ENCODE measurements at regions not wholly inside any gene's neighbourhood (a gene's known extent, or its start where the extent isn't known, plus 50 kb on each side); places are given as distances from the start of the nearest gene placed in this dataset.

DNA sequence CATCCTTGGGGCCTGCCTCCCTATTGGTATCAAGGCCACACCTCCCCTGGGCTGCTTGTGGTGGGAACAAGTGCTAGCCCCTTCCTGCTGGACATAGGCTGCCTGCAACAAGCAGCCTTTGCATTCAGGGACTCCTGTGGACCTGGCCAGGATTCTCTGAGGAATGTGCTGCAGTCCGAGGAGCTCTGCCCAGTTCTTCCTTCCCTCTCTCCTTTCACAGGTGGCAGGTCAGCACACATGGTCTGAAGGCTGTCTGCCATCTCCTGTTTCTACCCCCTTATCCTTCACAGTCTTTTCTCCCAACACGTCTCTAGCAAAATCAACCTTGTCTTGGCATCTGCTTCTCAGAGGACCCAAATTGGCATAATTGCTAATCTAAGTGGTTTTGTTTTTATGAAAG is 97.0 kb upstream of the LIPC start:
- TF ChIP-seq, protein P1, sequence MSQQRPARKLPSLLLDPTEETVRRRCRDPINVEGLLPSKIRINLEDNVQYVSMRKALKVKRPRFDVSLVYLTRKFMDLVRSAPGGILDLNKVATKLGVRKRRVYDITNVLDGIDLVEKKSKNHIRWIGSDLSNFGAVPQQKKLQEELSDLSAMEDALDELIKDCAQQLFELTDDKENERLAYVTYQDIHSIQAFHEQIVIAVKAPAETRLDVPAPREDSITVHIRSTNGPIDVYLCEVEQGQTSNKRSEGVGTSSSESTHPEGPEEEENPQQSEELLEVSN (IDR thresholded peaks at IDR 0.05; ENCODE audit: borderline replicate concordance, low read depth), result no peak
- TF ChIP-seq CEBPB (IDR thresholded peaks at IDR 0.05) (no peak), POLR2A (IDR thresholded peaks at IDR 0.05; ENCODE audit: low read length) (no peak)
